ENCODE measurements at regions not wholly inside any gene's neighbourhood (a gene's known extent, or its start where the extent isn't known, plus 50 kb on each side); places are given as distances from the start of the nearest gene placed in this dataset.

DNA sequence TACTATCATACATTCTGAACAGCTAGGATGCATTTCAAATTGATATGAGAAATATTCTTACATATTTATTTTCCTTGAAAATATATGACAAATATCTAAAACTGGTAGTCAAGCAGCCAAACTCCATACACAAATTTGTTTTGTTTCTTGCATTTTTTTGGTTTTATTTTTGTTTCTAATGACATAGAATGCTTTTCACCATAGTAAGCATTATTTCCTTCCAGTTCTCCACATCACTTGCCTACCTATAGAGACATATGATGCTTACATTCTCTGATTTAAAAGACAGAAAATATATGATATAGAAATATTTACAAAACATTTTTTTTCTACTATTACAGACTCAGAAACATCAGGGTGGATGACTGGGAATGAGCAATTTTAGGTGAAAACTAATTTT lies 726.4 kb upstream of the ADGRL4 start:
- TF ChIP-seq CTCF (IDR thresholded peaks at IDR 0.05; ENCODE audit: borderline replicate concordance, insufficient read depth, low read depth, low read length): no peak

GRCh38 chr1:79726911-79727310 lies 720.4 kb upstream of the ADGRL4 start:
- H3K4me3 ChIP-seq (ENCODE audit: low read depth, low read length): no peak overlapping the region
- TF ChIP-seq CTCF (IDR thresholded peaks at IDR 0.05; ENCODE audit: borderline replicate concordance, insufficient read depth, low read depth, low read length): no peak

More for the DNA sequence above, 726.4 kb upstream of the ADGRL4 start:
- no peak overlapping the region for H3K4me3 ChIP-seq (ENCODE audit: low read depth, low read length)

- H3K4me3 ChIP-seq (ENCODE audit: low read depth, low read length): no peak overlapping the region
- TF ChIP-seq CTCF (IDR thresholded peaks at IDR 0.05; ENCODE audit: borderline replicate concordance, insufficient read depth, low read depth, low read length): no peak
Observed at GRCh38 chr1:79726321-79726720, 719.8 kb upstream of the ADGRL4 start.

DNA sequence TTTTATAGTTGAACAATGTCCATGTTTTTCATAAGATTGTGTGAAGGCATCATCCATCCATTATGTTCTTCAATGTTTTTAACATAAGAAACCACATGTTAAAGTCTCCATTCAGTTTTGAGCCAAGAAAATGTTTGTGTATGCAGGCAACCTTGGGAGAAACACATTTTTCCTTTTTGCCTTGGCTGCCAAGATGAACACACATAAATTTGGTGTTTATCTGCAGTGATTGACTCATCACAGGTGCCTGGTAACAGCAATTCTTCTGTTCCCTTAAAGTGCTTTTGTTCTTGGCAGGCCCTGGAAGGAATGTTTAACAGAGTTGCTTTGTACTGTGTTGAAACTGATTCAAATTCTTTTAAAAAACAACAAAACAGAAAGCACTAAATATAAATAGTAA lies 709.9 kb upstream of the ADGRL4 start:
- no peak overlapping the region for H3K4me3 ChIP-seq (ENCODE audit: low read depth, low read length)
- TF ChIP-seq CTCF (IDR thresholded peaks at IDR 0.05; ENCODE audit: borderline replicate concordance, insufficient read depth, low read depth, low read length): no peak

DNA sequence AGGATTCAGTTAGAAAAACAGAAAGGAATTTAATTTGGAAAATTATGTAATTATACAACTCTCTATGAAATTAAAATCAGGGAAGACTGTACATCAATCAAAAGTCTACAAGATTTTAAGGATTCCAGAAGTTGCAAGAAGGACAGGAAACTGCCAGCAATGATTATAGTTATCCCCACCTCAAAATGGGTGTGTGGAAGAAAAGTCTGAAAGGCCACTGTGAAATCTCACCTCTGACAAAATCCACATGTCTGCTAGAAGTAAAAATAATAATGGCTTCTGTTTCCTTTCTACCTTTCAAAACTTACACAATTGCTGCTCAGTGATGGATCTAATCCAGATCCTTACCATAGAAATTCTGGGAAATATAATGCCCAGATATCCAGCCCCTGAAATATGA lies 708.1 kb upstream of the ADGRL4 start:
- no peak overlapping the region for H3K4me3 ChIP-seq (ENCODE audit: low read depth, low read length)
- no peak for TF ChIP-seq CTCF (IDR thresholded peaks at IDR 0.05; ENCODE audit: borderline replicate concordance, insufficient read depth, low read depth, low read length)

- H3K4me3 ChIP-seq (ENCODE audit: low read depth, low read length): no peak overlapping the region
Observed at GRCh38 chr1:79711001-79711431, 704.5 kb upstream of the ADGRL4 start.

More at GRCh38 chr1:79711001-79711431, 704.5 kb upstream of the ADGRL4 start:
- TF ChIP-seq CTCF (IDR thresholded peaks at IDR 0.05; ENCODE audit: borderline replicate concordance, insufficient read depth, low read depth, low read length): no peak

All from GM12875 (cell line).